ENCODE measurements at regions not wholly inside any gene's neighbourhood (a gene's known extent, or its start where the extent isn't known, plus 50 kb on each side); places are given as distances from the start of the nearest gene placed in this dataset.

GRCh38 chr2:217658806-217659205 lies 344.0 kb downstream of the TNS1 start:
- peaks cover 4% of the 10 kb centered on the region for H3K4me1 ChIP-seq (ENCODE audit: insufficient read depth, low read length)
- no peak overlapping the region for H3K27ac Mint-ChIP-seq (ENCODE audit: unreplicated experiment)
- peaks cover 21% of the 10 kb centered on the region for H3K27me3 Mint-ChIP-seq (ENCODE audit: low read depth, unreplicated experiment)
- no peaks in the 10 kb centered on the region for H3K36me3 Mint-ChIP-seq (ENCODE audit: low read depth, unreplicated experiment)
- no peaks in the 10 kb centered on the region for H3K36me3 ChIP-seq (ENCODE audit: insufficient read depth, low read length)
- FAIRE-seq (no peak), DNase-seq (ENCODE audit: low read depth) (no peak)
- H3K4me3 Mint-ChIP-seq (ENCODE audit: unreplicated experiment) = no peak overlapping the region
- H3K27ac ChIP-seq (ENCODE audit: low read depth, low read length) = no peak overlapping the region
- H3K9me3 ChIP-seq (ENCODE audit: insufficient read depth, low read depth, low read length) = no peaks in the 10 kb centered on the region
- no peaks in the 10 kb centered on the region for H3K79me2 ChIP-seq (ENCODE audit: insufficient read depth, low read length)
- H2AFZ ChIP-seq (ENCODE audit: low read depth, low read length) = no peak overlapping the region
- H4K20me1 ChIP-seq (ENCODE audit: insufficient read depth, low read length) = no peaks in the 10 kb centered on the region
- H3K9me3 Mint-ChIP-seq (ENCODE audit: unreplicated experiment) = peaks cover 8% of the 10 kb centered on the region
- TF ChIP-seq CTCF (IDR thresholded peaks at IDR 0.05; ENCODE audit: insufficient read depth, low read depth, low read length) (no peak), EZH2 (IDR thresholded peaks at IDR 0.05; ENCODE audit: insufficient read depth, low read length) (no peak)
- H3K4me1 Mint-ChIP-seq (ENCODE audit: low read depth, unreplicated experiment) = peaks cover 21% of the 10 kb centered on the region
- H3K4me3 ChIP-seq (ENCODE audit: insufficient read depth, low read depth, low read length) = no peak overlapping the region
- no peak overlapping the region for H3K9ac ChIP-seq (ENCODE audit: low read length)
- no peak overlapping the region for H3K4me2 ChIP-seq (ENCODE audit: low read length)
- H3K27me3 ChIP-seq (ENCODE audit: insufficient read depth, low read length) = peaks cover 8% of the 10 kb centered on the region

- peaks cover 11% of the 10 kb centered on the region for H3K4me1 ChIP-seq (ENCODE audit: insufficient read depth, low read length)
- H3K9me3 ChIP-seq (ENCODE audit: insufficient read depth, low read depth, low read length) = no peaks in the 10 kb centered on the region
- H3K9ac ChIP-seq (ENCODE audit: low read length) = no peak overlapping the region
- H3K4me3 ChIP-seq (ENCODE audit: insufficient read depth, low read depth, low read length) = no peak overlapping the region
- H3K36me3 Mint-ChIP-seq (ENCODE audit: low read depth, unreplicated experiment) = no peaks in the 10 kb centered on the region
- H3K27ac Mint-ChIP-seq (ENCODE audit: unreplicated experiment) = no peak overlapping the region
- no peak for DNase-seq (ENCODE audit: low read depth)
- H3K4me2 ChIP-seq (ENCODE audit: low read length) = no peak overlapping the region
- H3K79me2 ChIP-seq (ENCODE audit: insufficient read depth, low read length) = no peaks in the 10 kb centered on the region
- no peaks in the 10 kb centered on the region for H3K36me3 ChIP-seq (ENCODE audit: insufficient read depth, low read length)
- H2AFZ ChIP-seq (ENCODE audit: low read depth, low read length) = no peak overlapping the region
- no peaks in the 10 kb centered on the region for H4K20me1 ChIP-seq (ENCODE audit: insufficient read depth, low read length)
- H3K4me1 Mint-ChIP-seq (ENCODE audit: low read depth, unreplicated experiment) = peaks cover 18% of the 10 kb centered on the region
- peaks cover 3% of the 10 kb centered on the region for H3K9me3 Mint-ChIP-seq (ENCODE audit: unreplicated experiment)
- peaks cover 21% of the 10 kb centered on the region for H3K27me3 Mint-ChIP-seq (ENCODE audit: low read depth, unreplicated experiment)
- peaks cover 8% of the 10 kb centered on the region for H3K27me3 ChIP-seq (ENCODE audit: insufficient read depth, low read length)
- FAIRE-seq = no peak
- H3K27ac ChIP-seq (ENCODE audit: low read depth, low read length) = no peak overlapping the region
- H3K4me3 Mint-ChIP-seq (ENCODE audit: unreplicated experiment) = no peak overlapping the region
- TF ChIP-seq EZH2 (IDR thresholded peaks at IDR 0.05; ENCODE audit: insufficient read depth, low read length) = no peak
- no peak for TF ChIP-seq CTCF (IDR thresholded peaks at IDR 0.05; ENCODE audit: insufficient read depth, low read depth, low read length)
Observed at GRCh38 chr2:217657252-217657651, 345.5 kb downstream of the TNS1 start.

- peaks cover 21% of the 10 kb centered on the region for H3K27me3 Mint-ChIP-seq (ENCODE audit: low read depth, unreplicated experiment)
- H2AFZ ChIP-seq (ENCODE audit: low read depth, low read length) = no peak overlapping the region
Observed at GRCh38 chr2:217656316-217656715, 346.5 kb downstream of the TNS1 start.

More at GRCh38 chr2:217656316-217656715, 346.5 kb downstream of the TNS1 start:
- peaks cover 8% of the 10 kb centered on the region for H3K27me3 ChIP-seq (ENCODE audit: insufficient read depth, low read length)
- Mint-ChIP-seq H3K9me3 (ENCODE audit: unreplicated experiment) (peaks cover 3% of the 10 kb centered on the region), H3K4me3 (ENCODE audit: unreplicated experiment) (no peak overlapping the region), H3K27ac (ENCODE audit: unreplicated experiment) (no peak overlapping the region), H3K4me1 (ENCODE audit: low read depth, unreplicated experiment) (peaks cover 16% of the 10 kb centered on the region), H3K36me3 (ENCODE audit: low read depth, unreplicated experiment) (no peaks in the 10 kb centered on the region)
- FAIRE-seq (no peak), DNase-seq (ENCODE audit: low read depth) (no peak)
- no peak overlapping the region for H3K4me3 ChIP-seq (ENCODE audit: insufficient read depth, low read depth, low read length)
- H3K9me3 ChIP-seq (ENCODE audit: insufficient read depth, low read depth, low read length) = no peaks in the 10 kb centered on the region
- H4K20me1 ChIP-seq (ENCODE audit: insufficient read depth, low read length) = no peaks in the 10 kb centered on the region
- TF ChIP-seq EZH2 (IDR thresholded peaks at IDR 0.05; ENCODE audit: insufficient read depth, low read length) (no peak), CTCF (IDR thresholded peaks at IDR 0.05; ENCODE audit: insufficient read depth, low read depth, low read length) (no peak)
- H3K4me2 ChIP-seq (ENCODE audit: low read length) = no peak overlapping the region
- no peaks in the 10 kb centered on the region for H3K36me3 ChIP-seq (ENCODE audit: insufficient read depth, low read length)
- H3K4me1 ChIP-seq (ENCODE audit: insufficient read depth, low read length) = peaks cover 11% of the 10 kb centered on the region
- H3K27ac ChIP-seq (ENCODE audit: low read depth, low read length) = no peak overlapping the region
- no peak overlapping the region for H3K9ac ChIP-seq (ENCODE audit: low read length)
- H3K79me2 ChIP-seq (ENCODE audit: insufficient read depth, low read length) = no peaks in the 10 kb centered on the region
